GM19463 (cell line): ENCODE measurements at regions not wholly inside any gene's neighbourhood (a gene's known extent, or its start where the extent isn't known, plus 50 kb on each side); places are given as distances from the start of the nearest gene placed in this dataset.

Experiments
- ATAC-seq: cut with Tn5 transposase; IDR thresholded peaks from one replicate; pipeline ENCODE4 v1.9.1; 2021; ENCODE audit warnings: mild to moderate bottlenecking, moderate library complexity; ENCODE audit not compliant: unreplicated experiment

- no peak for ATAC-seq
Measured at GRCh38 chr10:33455029-33455428, 120.6 kb upstream of the NRP1 start.

- no peak for ATAC-seq
Measured at GRCh38 chr10:33454554-33454953, 120.1 kb upstream of the NRP1 start.

GRCh38 chr10:33453081-33454025 lies 118.9 kb upstream of the NRP1 start:
- no peak for ATAC-seq

GRCh38 chr10:33448421-33449140 lies 114.1 kb upstream of the NRP1 start:
- ATAC-seq = no peak

- ATAC-seq = no peak
Measured at GRCh38 chr10:33441561-33441960, 107.1 kb upstream of the NRP1 start.

- ATAC-seq = no peak
Measured at GRCh38 chr10:33434933-33435332, 100.5 kb upstream of the NRP1 start.

- ATAC-seq = no peak
Measured at GRCh38 chr10:33428682-33429081, 94.2 kb upstream of the NRP1 start.

GRCh38 chr10:33423154-33423529 lies 88.7 kb upstream of the NRP1 start:
- ATAC-seq = no peak

GRCh38 chr10:33422471-33423153 lies 88.1 kb upstream of the NRP1 start:
- no peak for ATAC-seq

- no peak for ATAC-seq
Measured at GRCh38 chr10:33421789-33422462, 87.5 kb upstream of the NRP1 start.

- ATAC-seq = no peak
Measured at GRCh38 chr10:33419311-33419710, 84.8 kb upstream of the NRP1 start.

- ATAC-seq = no peak
Measured at GRCh38 chr10:33418301-33418700, 83.8 kb upstream of the NRP1 start.

GRCh38 chr10:33416691-33417090 lies 82.2 kb upstream of the NRP1 start:
- no peak for ATAC-seq

- no peak for ATAC-seq
Measured at GRCh38 chr10:33416209-33416608, 81.7 kb upstream of the NRP1 start.

- no peak for ATAC-seq
Measured at GRCh38 chr10:33414841-33415240, 80.4 kb upstream of the NRP1 start.

GRCh38 chr10:33412653-33413361 lies 78.3 kb upstream of the NRP1 start:
- no peak for ATAC-seq

GRCh38 chr10:33412241-33412640 lies 77.8 kb upstream of the NRP1 start:
- no peak for ATAC-seq

GRCh38 chr10:33410860-33411234 lies 76.4 kb upstream of the NRP1 start:
- ATAC-seq = no peak

GRCh38 chr10:33410096-33410859 lies 75.8 kb upstream of the NRP1 start:
- no peak for ATAC-seq

- ATAC-seq = no peak
Measured at GRCh38 chr10:33406596-33406995, 72.1 kb upstream of the NRP1 start.
